DND-41 (cell line): ENCODE measurements at regions not wholly inside any gene's neighbourhood (a gene's known extent, or its start where the extent isn't known, plus 50 kb on each side); places are given as distances from the start of the nearest gene placed in this dataset.

Experiments used
- ATAC-seq: fragments of 200-7000 bp; cut with Tn5 transposase; 3 replicates; pipeline ENCODE4 v1.9.1; 2021; ENCODE audit warnings: low read depth; ENCODE audit not compliant: insufficient read depth
- DNase-seq: peaks from one replicate; pipeline ENCODE4 v3.0.0-alpha.2; 2020
- H2AFZ ChIP-seq: 2 replicates; pipeline ENCODE4 v1.6.0; 2012; ENCODE audit warnings: low read depth, low read length
- H3K27ac ChIP-seq: 2 replicates; pipeline ENCODE4 v1.5.1; 2012; ENCODE audit warnings: low read length, inconsistent platforms
- H3K27me3 ChIP-seq: fragments of 200-600 bp; sonication (generic); 2 replicates; pipeline ENCODE4 v1.6.0; 2012; ENCODE audit warnings: low read length, mild to moderate bottlenecking, inconsistent platforms; ENCODE audit not compliant: insufficient read depth, poor library complexity
- H3K36me3 ChIP-seq: 2 replicates; pipeline ENCODE4 v1.5.1; 2012; ENCODE audit warnings: low read length, inconsistent platforms; ENCODE audit not compliant: insufficient read depth
- H3K4me1 ChIP-seq: 2 replicates; pipeline ENCODE4 v1.5.1; 2012; ENCODE audit warnings: mild to moderate bottlenecking, low read length; ENCODE audit not compliant: insufficient read depth
- H3K4me2 ChIP-seq: 2 replicates; pipeline ENCODE4 v1.6.0; 2012; ENCODE audit warnings: mild to moderate bottlenecking, moderate library complexity, low read length, inconsistent platforms; ENCODE audit not compliant: insufficient read depth
- H3K4me3 ChIP-seq, 2 experiments: fragments of 200-600 bp in 1 of 2; shearing (Covaris generic) in 1 of 2; 2 replicates each; pipeline ENCODE4 v1.5.1; 2012 to 2016; ENCODE audit warnings: inconsistent platforms in 2 of 2, low read length in 2 of 2, mild to moderate bottlenecking in 2 of 2, low read depth in 1 of 2, moderate library complexity in 1 of 2
- H3K79me2 ChIP-seq: 2 replicates; pipeline ENCODE4 v1.6.0; 2012; ENCODE audit warnings: low read length, inconsistent platforms; ENCODE audit not compliant: insufficient read depth
- H3K9ac ChIP-seq: 2 replicates; pipeline ENCODE4 v1.6.0; 2012; ENCODE audit warnings: low read depth, mild to moderate bottlenecking, inconsistent platforms, low read length, moderate library complexity
- H3K9me3 ChIP-seq: 2 replicates; pipeline ENCODE4 v1.5.1; 2012; ENCODE audit warnings: low read length, moderate library complexity, mild to moderate bottlenecking, inconsistent platforms; ENCODE audit not compliant: insufficient read depth, severe bottlenecking
- H4K20me1 ChIP-seq: 2 replicates; pipeline ENCODE4 v1.6.0; 2012; ENCODE audit warnings: low read length; ENCODE audit not compliant: insufficient read depth
- CTCF ChIP-seq: IDR thresholded peaks from 2 replicates; pipeline ENCODE4 v1.5.1; 2012; ENCODE audit warnings: borderline replicate concordance, low read length, moderate library complexity, mild to moderate bottlenecking; ENCODE audit not compliant: poor library complexity, severe bottlenecking; ENCODE audit errors: extremely low read depth
- EZH2 ChIP-seq: IDR thresholded peaks from 3 replicates; pipeline ENCODE4 v1.6.1; 2012; ENCODE audit warnings: borderline replicate concordance, low read depth, mild to moderate bottlenecking, moderate library complexity, low read length, inconsistent platforms; ENCODE audit not compliant: severe bottlenecking

GRCh38 chr10:10579709-10580108 is 438.0 kb upstream of the CELF2 start:
- H3K36me3 ChIP-seq = no peaks in the 10 kb centered on the region
- H3K4me3 ChIP-seq = no peak overlapping the region
- H3K4me2 ChIP-seq = no peak overlapping the region
- H3K27ac ChIP-seq = no peak overlapping the region
- H3K4me1 ChIP-seq = no peaks in the 10 kb centered on the region
- H3K9ac ChIP-seq = no peak overlapping the region
- ATAC-seq (no peak), DNase-seq (no peak)
- no peaks in the 10 kb centered on the region for H3K9me3 ChIP-seq
- no peaks in the 10 kb centered on the region for H4K20me1 ChIP-seq
- no peaks in the 10 kb centered on the region for H3K27me3 ChIP-seq
- H3K79me2 ChIP-seq = no peaks in the 10 kb centered on the region
- H2AFZ ChIP-seq = no peak overlapping the region
- TF ChIP-seq EZH2 (no peak), CTCF (no peak)

- ATAC-seq = no peak
- DNase-seq = no peak
- H3K4me3 ChIP-seq = no peak overlapping the region
Measured at GRCh38 chr10:10584161-10584560, 433.5 kb upstream of the CELF2 start.

GRCh38 chr10:10587744-10588393 is 429.8 kb upstream of the CELF2 start:
- Histone ChIP-seq H4K20me1 (no peaks in the 10 kb centered on the region), H3K27me3 (no peaks in the 10 kb centered on the region), H3K27ac (no peak overlapping the region), H3K4me1 (no peaks in the 10 kb centered on the region), H3K4me3 (no peak overlapping the region), H3K36me3 (no peaks in the 10 kb centered on the region), H3K9ac (no peak overlapping the region), H3K4me2 (no peak overlapping the region), H2AFZ (no peak overlapping the region), H3K9me3 (no peaks in the 10 kb centered on the region), H3K79me2 (no peaks in the 10 kb centered on the region)
- no peak for DNase-seq
- TF ChIP-seq CTCF = no peak
- no peak for TF ChIP-seq EZH2
- ATAC-seq = no peak

More at GRCh38 chr10:10584161-10584560, 433.5 kb upstream of the CELF2 start:
- no peaks in the 10 kb centered on the region for H3K4me1 ChIP-seq
- no peaks in the 10 kb centered on the region for H3K9me3 ChIP-seq
- no peaks in the 10 kb centered on the region for H4K20me1 ChIP-seq
- no peaks in the 10 kb centered on the region for H3K36me3 ChIP-seq
- H3K27ac ChIP-seq = no peak overlapping the region
- H3K9ac ChIP-seq = no peak overlapping the region
- no peaks in the 10 kb centered on the region for H3K27me3 ChIP-seq
- no peaks in the 10 kb centered on the region for H3K79me2 ChIP-seq
- TF ChIP-seq CTCF (no peak), EZH2 (no peak)
- H3K4me2 ChIP-seq = no peak overlapping the region
- no peak overlapping the region for H2AFZ ChIP-seq
